ENCODE measurements at regions not wholly inside any gene's neighbourhood (a gene's known extent, or its start where the extent isn't known, plus 50 kb on each side); places are given as distances from the start of the nearest gene placed in this dataset.

GRCh38 chr6:156056085-156056484 lies 600.4 kb upstream of the NOX3 start:
- Mint-ChIP-seq H3K4me3 (no peak overlapping the region), H3K4me1 (no peaks in the 10 kb centered on the region), H3K36me3 (ENCODE audit: low read depth) (no peaks in the 10 kb centered on the region), H3K9me3 (peaks cover 3% of the 10 kb centered on the region), H3K27ac (no peak overlapping the region), H3K27me3 (no peaks in the 10 kb centered on the region)
- ATAC-seq (replicated peaks), result no peak

- Mint-ChIP-seq H3K4me3 (no peak overlapping the region), H3K36me3 (ENCODE audit: low read depth) (no peaks in the 10 kb centered on the region), H3K27ac (no peak overlapping the region), H3K9me3 (peaks cover 3% of the 10 kb centered on the region), H3K27me3 (no peaks in the 10 kb centered on the region), H3K4me1 (no peaks in the 10 kb centered on the region)
- ATAC-seq (replicated peaks), result no peak
Measured at GRCh38 chr6:156053626-156054025, 598.0 kb upstream of the NOX3 start.

- no peak overlapping the region for H3K27ac Mint-ChIP-seq
- no peak for ATAC-seq (replicated peaks)
- no peaks in the 10 kb centered on the region for H3K4me1 Mint-ChIP-seq
- peaks cover 6% of the 10 kb centered on the region for H3K9me3 Mint-ChIP-seq
- no peak overlapping the region for H3K4me3 Mint-ChIP-seq
- no peaks in the 10 kb centered on the region for H3K36me3 Mint-ChIP-seq (ENCODE audit: low read depth)
- H3K27me3 Mint-ChIP-seq, result no peaks in the 10 kb centered on the region
Measured at GRCh38 chr6:156046841-156047449, 591.3 kb upstream of the NOX3 start.

GRCh38 chr6:156046268-156046665 lies 590.6 kb upstream of the NOX3 start:
- no peaks in the 10 kb centered on the region for H3K36me3 Mint-ChIP-seq (ENCODE audit: low read depth)
- peaks cover 4% of the 10 kb centered on the region for H3K9me3 Mint-ChIP-seq
- H3K4me1 Mint-ChIP-seq, result no peaks in the 10 kb centered on the region
- no peak overlapping the region for H3K4me3 Mint-ChIP-seq
- ATAC-seq (replicated peaks), result no peak
- H3K27ac Mint-ChIP-seq, result no peak overlapping the region
- no peaks in the 10 kb centered on the region for H3K27me3 Mint-ChIP-seq

- H3K4me3 Mint-ChIP-seq, result no peak overlapping the region
- H3K4me1 Mint-ChIP-seq, result no peaks in the 10 kb centered on the region
- H3K36me3 Mint-ChIP-seq (ENCODE audit: low read depth), result no peaks in the 10 kb centered on the region
- no peak for ATAC-seq (replicated peaks)
- H3K9me3 Mint-ChIP-seq, result peaks cover 4% of the 10 kb centered on the region
- H3K27me3 Mint-ChIP-seq, result no peaks in the 10 kb centered on the region
- no peak overlapping the region for H3K27ac Mint-ChIP-seq
Measured at GRCh38 chr6:156045401-156046267, 590.0 kb upstream of the NOX3 start.

- no peaks in the 10 kb centered on the region for H3K27me3 Mint-ChIP-seq
- ATAC-seq (replicated peaks), result no peak
- H3K4me1 Mint-ChIP-seq, result no peaks in the 10 kb centered on the region
- no peaks in the 10 kb centered on the region for H3K36me3 Mint-ChIP-seq (ENCODE audit: low read depth)
- no peak overlapping the region for H3K4me3 Mint-ChIP-seq
- H3K27ac Mint-ChIP-seq, result no peak overlapping the region
- H3K9me3 Mint-ChIP-seq, result no peaks in the 10 kb centered on the region
Measured at GRCh38 chr6:156033598-156033997, 578.0 kb upstream of the NOX3 start.

GRCh38 chr6:156031516-156031915 lies 575.9 kb upstream of the NOX3 start:
- Mint-ChIP-seq H3K27me3 (no peaks in the 10 kb centered on the region), H3K4me3 (no peak overlapping the region), H3K4me1 (no peaks in the 10 kb centered on the region), H3K9me3 (no peaks in the 10 kb centered on the region), H3K36me3 (ENCODE audit: low read depth) (no peaks in the 10 kb centered on the region), H3K27ac (no peak overlapping the region)
- ATAC-seq (replicated peaks), result no peak

GRCh38 chr6:156030053-156030452 lies 574.4 kb upstream of the NOX3 start:
- Mint-ChIP-seq H3K4me1 (no peaks in the 10 kb centered on the region), H3K4me3 (peak overlapping the region; percentile 78), H3K27me3 (no peaks in the 10 kb centered on the region), H3K9me3 (no peaks in the 10 kb centered on the region), H3K36me3 (ENCODE audit: low read depth) (no peaks in the 10 kb centered on the region), H3K27ac (peak overlapping the region; percentile 99)
- no peak for ATAC-seq (replicated peaks)

GRCh38 chr6:156029286-156029985 lies 573.8 kb upstream of the NOX3 start:
- H3K27me3 Mint-ChIP-seq, result no peaks in the 10 kb centered on the region
- H3K4me3 Mint-ChIP-seq, result peak overlapping the region; percentile 78
- H3K4me1 Mint-ChIP-seq, result no peaks in the 10 kb centered on the region
- no peaks in the 10 kb centered on the region for H3K36me3 Mint-ChIP-seq (ENCODE audit: low read depth)
- peak overlapping the region; percentile 99 for H3K27ac Mint-ChIP-seq
- no peaks in the 10 kb centered on the region for H3K9me3 Mint-ChIP-seq
- ATAC-seq (replicated peaks), result peak; percentile 24

- peak; percentile 86 for ATAC-seq (replicated peaks)
- H3K4me3 Mint-ChIP-seq, result peak overlapping the region; percentile 78
Measured at GRCh38 chr6:156028335-156029131, 572.9 kb upstream of the NOX3 start.

GRCh38 chr6:156027248-156027626 lies 571.6 kb upstream of the NOX3 start:
- Mint-ChIP-seq H3K9me3 (peaks cover 12% of the 10 kb centered on the region), H3K27me3 (no peaks in the 10 kb centered on the region), H3K36me3 (ENCODE audit: low read depth) (peaks cover 5% of the 10 kb centered on the region), H3K4me3 (peak overlapping the region; percentile 78), H3K4me1 (no peaks in the 10 kb centered on the region), H3K27ac (peak overlapping the region; percentile 99)
- ATAC-seq (replicated peaks), result no peak

More at GRCh38 chr6:156028335-156029131, 572.9 kb upstream of the NOX3 start:
- Mint-ChIP-seq H3K4me1 (no peaks in the 10 kb centered on the region), H3K27me3 (no peaks in the 10 kb centered on the region), H3K9me3 (peaks cover 5% of the 10 kb centered on the region), H3K27ac (peak overlapping the region; percentile 99), H3K36me3 (ENCODE audit: low read depth) (peaks cover 1% of the 10 kb centered on the region)

GRCh38 chr6:156026486-156027247 lies 571.0 kb upstream of the NOX3 start:
- Mint-ChIP-seq H3K27me3 (no peaks in the 10 kb centered on the region), H3K36me3 (ENCODE audit: low read depth) (peaks cover 5% of the 10 kb centered on the region), H3K27ac (peak overlapping the region; percentile 99), H3K4me3 (peak overlapping the region; percentile 78), H3K9me3 (peaks cover 12% of the 10 kb centered on the region), H3K4me1 (no peaks in the 10 kb centered on the region)
- no peak for ATAC-seq (replicated peaks)

- H3K36me3 Mint-ChIP-seq (ENCODE audit: low read depth), result peaks cover 5% of the 10 kb centered on the region
- H3K27me3 Mint-ChIP-seq, result no peaks in the 10 kb centered on the region
- H3K4me3 Mint-ChIP-seq, result no peak overlapping the region
- no peaks in the 10 kb centered on the region for H3K4me1 Mint-ChIP-seq
- H3K27ac Mint-ChIP-seq, result no peak overlapping the region
- peaks cover 12% of the 10 kb centered on the region for H3K9me3 Mint-ChIP-seq
- no peak for ATAC-seq (replicated peaks)
Measured at GRCh38 chr6:156024339-156024738, 568.7 kb upstream of the NOX3 start.
